OCI-LY1 (cell line): ENCODE measurements at regions not wholly inside any gene's neighbourhood (a gene's known extent, or its start where the extent isn't known, plus 50 kb on each side); places are given as distances from the start of the nearest gene placed in this dataset.

Experiments
- CTCF ChIP-seq: fragments of 200-600 bp; sonication (generic), shearing (Covaris generic); IDR thresholded peaks from 2 replicates; pipeline ENCODE4 v1.5.1; 2017; ENCODE audit warnings: mild to moderate bottlenecking, antibody characterized with exemption, low read length, moderate library complexity, mixed read lengths
- EZH2 ChIP-seq: fragments of 200-600 bp; sonication (generic), shearing (Covaris generic); IDR thresholded peaks from 2 replicates; pipeline ENCODE4 v1.8.0; 2017; ENCODE audit warnings: borderline replicate concordance, mixed run types, mild to moderate bottlenecking, antibody characterized with exemption, low read length, moderate library complexity, mixed read lengths

DNA sequence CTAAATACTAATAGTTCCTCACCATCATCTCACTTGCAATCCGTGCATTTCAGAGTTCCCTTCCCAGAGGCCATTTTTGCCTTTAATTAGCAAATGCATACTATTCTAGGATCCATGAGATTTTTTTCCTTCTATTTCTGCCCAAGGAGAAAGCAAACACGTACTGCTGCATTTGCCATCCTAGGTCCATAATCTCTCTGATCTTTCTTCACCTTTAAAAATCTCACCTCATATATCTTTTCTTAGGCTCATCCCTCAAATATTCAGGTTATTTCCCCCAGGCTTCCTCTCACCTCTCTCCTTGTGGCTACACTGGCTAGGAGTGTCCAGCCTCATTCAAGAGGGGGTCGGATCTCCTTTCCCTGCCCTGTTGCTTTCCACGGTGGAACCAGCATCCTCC, 338.6 kb downstream of the SETD4 start:
- TF ChIP-seq CTCF (no peak), EZH2 (no peak)
